H1 (cell line): ENCODE measurements at regions not wholly inside any gene's neighbourhood (a gene's known extent, or its start where the extent isn't known, plus 50 kb on each side); places are given as distances from the start of the nearest gene placed in this dataset.

Experiments
- CTCF ChIA-PET: fragments of 300-600 bp; sonication (Branson Sonifier 250); formaldehyde crosslinking; loops from one replicate; lab custom pipeline; 2021; ENCODE audit not compliant: partially characterized antibody; lab: Charles Lee
- POLR2A ChIA-PET: fragments of 300-600 bp; sonication (Branson Sonifier 250); formaldehyde crosslinking; loops from one replicate; lab custom pipeline; 2021; ENCODE audit warnings: inconsistent platforms; ENCODE audit not compliant: partially characterized antibody; lab: Charles Lee
- DNase-seq, 2 experiments: peaks; one replicate each; pipeline versions ENCODE4 v3.0.0 to v3.0.0-alpha.2; 2010 to 2022; ENCODE audit warnings: low spot score in 2 of 2, low read depth in 1 of 2, mixed read lengths in 1 of 2
- FAIRE-seq: peaks from 2 replicates; lab custom pipeline; 2011; peaks lifted over from hg19 to GRCh38; lab: Jason Lieb, UNC
- H2AFZ ChIP-seq: 2 replicates; pipeline ENCODE4 v1.8.1; 2012; ENCODE audit warnings: low read length, inconsistent platforms
- H2AK5ac ChIP-seq: 2 replicates; pipeline ENCODE4 v1.6.1; 2013; ENCODE audit warnings: low read depth, low read length
- H2BK120ac ChIP-seq: replicated peaks from 2 replicates; pipeline ENCODE3; 2013; ENCODE audit warnings: low read depth, low read length, inconsistent platforms
- H2BK12ac ChIP-seq: 2 replicates; pipeline ENCODE4 v1.6.1; 2013; ENCODE audit warnings: low read depth, low read length
- H2BK15ac ChIP-seq: 2 replicates; pipeline ENCODE4 v1.6.1; 2013; ENCODE audit warnings: low read length
- H2BK20ac ChIP-seq: 2 replicates; pipeline ENCODE4 v1.6.1; 2013; ENCODE audit warnings: low read length
- H2BK5ac ChIP-seq: 2 replicates; pipeline ENCODE4 v1.6.1; 2013; ENCODE audit warnings: low read depth, low read length
- H3K14ac ChIP-seq: 2 replicates; pipeline ENCODE4 v1.6.1; 2013; ENCODE audit warnings: inconsistent platforms; ENCODE audit not compliant: insufficient read length
- H3K18ac ChIP-seq: 2 replicates; pipeline ENCODE4 v1.6.1; 2013; ENCODE audit warnings: low read length; ENCODE audit errors: extremely low read depth
- H3K23ac ChIP-seq: 2 replicates; pipeline ENCODE4 v1.6.1; 2013; ENCODE audit warnings: inconsistent platforms; ENCODE audit not compliant: insufficient read length
- H3K23me2 ChIP-seq: 2 replicates; pipeline ENCODE4 v1.6.1; 2013; ENCODE audit warnings: low read depth, low read length
- H3K27ac ChIP-seq: 2 replicates; pipeline ENCODE4 v1.6.1; 2011; ENCODE audit warnings: low read depth, low read length, inconsistent platforms
- H3K27me3 ChIP-seq, 4 experiments: replicated peaks in 1 of 4; 1 replicate in 1 of 4; 2 replicates in 3 of 4; pipeline versions ENCODE4 v1.6.1 to v1.8.1; 2011 to 2013; ENCODE audit warnings: low read length in 3 of 4, mild to moderate bottlenecking in 3 of 4, inconsistent platforms in 2 of 4, mixed read lengths in 2 of 4, moderate library complexity in 1 of 4; ENCODE audit not compliant: control insufficient read depth in 3 of 4, insufficient read depth in 3 of 4; ENCODE audit errors: extremely low read depth in 1 of 4
- H3K36me3 ChIP-seq, 4 experiments: 2 replicates each; pipeline versions ENCODE4 v1.6.1 to v1.8.1; 2011 to 2013; ENCODE audit warnings: mild to moderate bottlenecking in 4 of 4, low read length in 3 of 4, moderate library complexity in 2 of 4, control low read depth in 1 of 4, inconsistent platforms in 1 of 4; ENCODE audit not compliant: insufficient read depth in 4 of 4, control insufficient read depth in 2 of 4
- H3K4ac ChIP-seq: replicated peaks from 2 replicates; pipeline ENCODE3; 2013; ENCODE audit warnings: low read length, low read depth, mixed read lengths, inconsistent platforms; ENCODE audit not compliant: insufficient read length
- H3K4me1 ChIP-seq, 4 experiments: replicated peaks in 1 of 4; 1 replicate in 1 of 4; 2 replicates in 3 of 4; pipeline versions ENCODE4 v1.6.1 to v1.8.1; 2011 to 2013; ENCODE audit warnings: low read length in 3 of 4, inconsistent platforms in 2 of 4, mixed read lengths in 1 of 4; ENCODE audit not compliant: insufficient read depth in 4 of 4, control insufficient read depth in 3 of 4
- H3K4me2 ChIP-seq, 2 experiments: 2 replicates each; pipeline versions ENCODE4 v1.6.1 to v1.8.1; 2011 to 2013; ENCODE audit warnings: low read depth in 2 of 2, low read length in 2 of 2, control low read depth in 1 of 2, inconsistent platforms in 1 of 2, mild to moderate bottlenecking in 1 of 2; ENCODE audit not compliant: insufficient read depth in 1 of 2
- H3K4me3 ChIP-seq, 4 experiments: fragments of 200-600, 300-600 bp in 1 of 4; sonication (generic), shearing (Covaris generic), sonication (Bioruptor Twin) in 1 of 4; 2 replicates each; pipeline versions ENCODE4 v1.5.1 to v1.8.1; 2011 to 2016; ENCODE audit warnings: low read length in 4 of 4, low read depth in 3 of 4, control low read depth in 2 of 4, inconsistent platforms in 2 of 4, mild to moderate bottlenecking in 2 of 4, mixed read lengths in 1 of 4, moderate library complexity in 1 of 4; ENCODE audit not compliant: insufficient read depth in 2 of 4; ENCODE audit errors: extremely low read depth in 1 of 4
- H3K56ac ChIP-seq: replicated peaks from 2 replicates; pipeline ENCODE3; 2013; ENCODE audit warnings: low read depth, mild to moderate bottlenecking, mixed read lengths, low read length, inconsistent platforms; ENCODE audit not compliant: insufficient read length
- H3K79me1 ChIP-seq: 2 replicates; pipeline ENCODE4 v1.6.1; 2013; ENCODE audit warnings: low read depth, low read length, control low read depth
- H3K79me2 ChIP-seq, 2 experiments: 2 replicates each; pipeline versions ENCODE4 v1.6.1 to v1.8.1; 2012 to 2013; ENCODE audit warnings: low read length in 2 of 2, mild to moderate bottlenecking in 2 of 2, inconsistent platforms in 1 of 2; ENCODE audit not compliant: insufficient read depth in 2 of 2, control insufficient read depth in 1 of 2
- H3K9ac ChIP-seq, 4 experiments: replicated peaks in 1 of 4; 1 replicate in 1 of 4; 2 replicates in 3 of 4; pipeline versions ENCODE4 v1.6.1 to v1.8.1; 2011 to 2013; ENCODE audit warnings: low read depth in 3 of 4, low read length in 3 of 4, control low read depth in 2 of 4, mild to moderate bottlenecking in 2 of 4, moderate library complexity in 2 of 4, inconsistent platforms in 1 of 4; ENCODE audit errors: extremely low read depth in 1 of 4
- H3K9me3 ChIP-seq, 2 experiments: 2 replicates each; pipeline versions ENCODE4 v1.6.1 to v1.8.1; 2012 to 2013; ENCODE audit warnings: mild to moderate bottlenecking in 2 of 2, moderate library complexity in 2 of 2, control low read depth in 1 of 2, inconsistent platforms in 1 of 2, low read depth in 1 of 2, low read length in 1 of 2, mixed read lengths in 1 of 2; ENCODE audit not compliant: insufficient read depth in 2 of 2
- H4K20me1 ChIP-seq, 2 experiments: replicated peaks in 1 of 2; 2 replicates each; pipeline versions ENCODE3 to v1.8.1; 2011 to 2013; ENCODE audit warnings: inconsistent platforms in 2 of 2, low read length in 2 of 2, mild to moderate bottlenecking in 1 of 2; ENCODE audit not compliant: insufficient read depth in 2 of 2, control insufficient read depth in 1 of 2
- H4K5ac ChIP-seq: 2 replicates; pipeline ENCODE4 v1.6.1; 2013; ENCODE audit warnings: low read length, low read depth, mixed read lengths, inconsistent platforms; ENCODE audit not compliant: insufficient read length
- H4K8ac ChIP-seq: 2 replicates; pipeline ENCODE4 v1.8.0; 2013; ENCODE audit warnings: mild to moderate bottlenecking, moderate library complexity, low read length, inconsistent platforms; ENCODE audit not compliant: insufficient read depth; ENCODE audit errors: extremely low read depth
- H4K91ac ChIP-seq: replicated peaks from 2 replicates; pipeline ENCODE3; 2013; ENCODE audit warnings: low read length, mixed read lengths, inconsistent platforms; ENCODE audit not compliant: insufficient read length
- BACH1 ChIP-seq: IDR thresholded peaks from 2 replicates; pipeline ENCODE4 v1.6.1; 2012; ENCODE audit warnings: low read length, improper control_type of control experiment
- NRF1 ChIP-seq: IDR thresholded peaks from 2 replicates; pipeline ENCODE4 v1.6.1; 2011; ENCODE audit warnings: mild to moderate bottlenecking, low read depth, low read length, improper control_type of control experiment
- WGBS, 2 experiments: shearing (Covaris generic) in 1 of 2; methylation state at CpG; one replicate each; pipeline versions ENCODE4 v1.1.6 to v1.1.7; 2013 to 2015; ENCODE audit warnings: low lambda C conversion rate in 2 of 2, mixed read lengths in 2 of 2, inconsistent platforms in 1 of 2, low coverage in 1 of 2, missing lambda C conversion rate in 1 of 2; ENCODE audit not compliant: insufficient replicate concordance in 2 of 2, insufficient coverage in 1 of 2, insufficient read length in 1 of 2; ENCODE audit errors: extremely low coverage in 1 of 2, missing lambda C conversion rate in 1 of 2; 5-methylcytosine and 5-hydroxymethylcytosine counted together

- Histone ChIP-seq H4K91ac (no peak overlapping the region), H3K56ac (no peak overlapping the region), H3K14ac (no peak overlapping the region), H2BK15ac (no peak overlapping the region), H3K79me1 (no peaks in the 10 kb centered on the region), H2AK5ac (peak overlapping the region; percentile 20; the same call in 1 of the 2 replicates), H2BK12ac (no peak overlapping the region; the same call in 1 of the 2 replicates), H3K27me3 (no peaks in the 10 kb centered on the region), H4K20me1 (no peaks in the 10 kb centered on the region), H3K4me2 (no peak overlapping the region), H3K18ac (no peak overlapping the region), H3K9me3 (peaks cover 6 to 9% of the 10 kb centered on the region in 2 experiments; a peak in 3 of 4 replicates), H3K36me3 (peaks cover 0 to 4% (median 2%) of the 10 kb centered on the region in 4 experiments; a peak in 1 of 8 replicates), H3K79me2 (no peaks in the 10 kb centered on the region), H2AFZ (no peak overlapping the region), H2BK5ac (no peak overlapping the region), H4K8ac (no peak overlapping the region), H4K5ac (no peak overlapping the region), H3K27ac (no peak overlapping the region), H2BK20ac (peak overlapping the region; percentile 73; the same call in 1 of the 2 replicates), H3K23me2 (no peaks in the 10 kb centered on the region), H3K4ac (no peak overlapping the region), H3K4me1 (peaks cover 0 to 4% (median 2%) of the 10 kb centered on the region in 4 experiments; a peak in 2 of 7 replicates), H2BK120ac (no peak overlapping the region), H3K23ac (no peak overlapping the region), H3K9ac (no peak overlapping the region), H3K4me3 (no peak overlapping the region)
- CTCF ChIA-PET: no interaction called here
- DNase-seq (no peak), FAIRE-seq (no peak)
- 95% methylated on average over 3 of the region's 3 CpGs; no CpG with 5 or more reads in 1 of the 2 experiments for WGBS, 2 experiments
- POLR2A ChIA-PET: no interaction called here
- TF ChIP-seq BACH1: peak; percentile 54; the same call in 1 of the 2 replicates
- TF ChIP-seq NRF1: no peak
These were observed 162.7 kb downstream of the AKR1D1 start for GRCh38 chr7:138238734-138239659.
